Erythroblast (primary cell): ENCODE measurements at regions not wholly inside any gene's neighbourhood (a gene's known extent, or its start where the extent isn't known, plus 50 kb on each side); places are given as distances from the start of the nearest gene placed in this dataset.

Source experiments
- DNase-seq, 2 experiments: peaks; one replicate each; lab custom pipeline; 2025; lab: John Stamatoyannopoulos, UW
- GATA1 ChIP-seq: IDR thresholded peaks from 2 replicates; pipeline ENCODE4 v1.6.1; 2011; ENCODE audit warnings: low read depth, mild to moderate bottlenecking, control low read depth, low read length, moderate library complexity
- POLR2A ChIP-seq: IDR thresholded peaks from 2 replicates; pipeline ENCODE4 v1.6.1; 2011; ENCODE audit warnings: mild to moderate bottlenecking, low read length

- no peak for TF ChIP-seq POLR2A
- no peak for TF ChIP-seq GATA1
- DNase-seq = no peak
Observed at GRCh38 chr3:99163314-99163713, 261.8 kb upstream of the DCBLD2 start.

GRCh38 chr3:99159220-99159762, 257.8 kb upstream of the DCBLD2 start:
- no peak for DNase-seq
- no peak for TF ChIP-seq GATA1
- TF ChIP-seq POLR2A = no peak

GRCh38 chr3:99145031-99145430, 243.5 kb upstream of the DCBLD2 start:
- TF ChIP-seq GATA1 (no peak), POLR2A (no peak)
- DNase-seq = no peak

GRCh38 chr3:99143493-99143892, 242.0 kb upstream of the DCBLD2 start:
- TF ChIP-seq POLR2A (no peak), GATA1 (no peak)
- no peak for DNase-seq

- no peak for DNase-seq
- TF ChIP-seq POLR2A = no peak
- TF ChIP-seq GATA1 = no peak
Observed at GRCh38 chr3:99134986-99135385, 233.5 kb upstream of the DCBLD2 start.

- no peak for DNase-seq
- TF ChIP-seq POLR2A (no peak), GATA1 (no peak)
Observed at GRCh38 chr3:99131876-99132275, 230.4 kb upstream of the DCBLD2 start.

GRCh38 chr3:99128725-99129505, 227.4 kb upstream of the DCBLD2 start:
- no peak for DNase-seq
- no peak for TF ChIP-seq GATA1
- TF ChIP-seq POLR2A = no peak

GRCh38 chr3:99128235-99128634, 226.7 kb upstream of the DCBLD2 start:
- TF ChIP-seq POLR2A = no peak
- TF ChIP-seq GATA1 = no peak
- no peak for DNase-seq

- DNase-seq = no peak
- no peak for TF ChIP-seq POLR2A
- TF ChIP-seq GATA1 = no peak
Observed at GRCh38 chr3:99126316-99126715, 224.8 kb upstream of the DCBLD2 start.

- no peak for TF ChIP-seq POLR2A
- no peak for TF ChIP-seq GATA1
- no peak for DNase-seq
Observed at GRCh38 chr3:99119385-99119784, 217.9 kb upstream of the DCBLD2 start.

GRCh38 chr3:99118381-99118780, 216.9 kb upstream of the DCBLD2 start:
- TF ChIP-seq POLR2A = no peak
- no peak for TF ChIP-seq GATA1
- no peak for DNase-seq

- TF ChIP-seq GATA1 (no peak), POLR2A (no peak)
- peak in 1 of 2 experiments; percentile 15 for DNase-seq
Observed at GRCh38 chr3:99114565-99115291, 213.2 kb upstream of the DCBLD2 start.

GRCh38 chr3:99111235-99111634, 209.7 kb upstream of the DCBLD2 start:
- no peak for DNase-seq
- TF ChIP-seq POLR2A (no peak), GATA1 (no peak)

GRCh38 chr3:99110401-99110800, 208.9 kb upstream of the DCBLD2 start:
- TF ChIP-seq POLR2A = no peak
- no peak for TF ChIP-seq GATA1
- no peak for DNase-seq
